ENCODE measurements at regions not wholly inside any gene's neighbourhood (a gene's known extent, or its start where the extent isn't known, plus 50 kb on each side); places are given as distances from the start of the nearest gene placed in this dataset.

- no peak for DNase-seq
These were observed 376.6 kb upstream of the SLCO3A1 start for GRCh38 chr15:91476861-91477260.

GRCh38 chr15:91478717-91479191 is 374.8 kb upstream of the SLCO3A1 start:
- no peak for DNase-seq

- DNase-seq = no peak
These were observed 373.1 kb upstream of the SLCO3A1 start for GRCh38 chr15:91480426-91480825.

- DNase-seq = no peak
These were observed 370.7 kb upstream of the SLCO3A1 start for GRCh38 chr15:91482799-91483198.

GRCh38 chr15:91484141-91484540 is 369.4 kb upstream of the SLCO3A1 start:
- DNase-seq = no peak

GRCh38 chr15:91488452-91488851 is 365.1 kb upstream of the SLCO3A1 start:
- DNase-seq = no peak

- no peak for DNase-seq
These were observed 363.3 kb upstream of the SLCO3A1 start for GRCh38 chr15:91490211-91490610.

- no peak for DNase-seq
These were observed 362.2 kb upstream of the SLCO3A1 start for GRCh38 chr15:91491101-91491950.

- DNase-seq = no peak
These were observed 356.5 kb upstream of the SLCO3A1 start for GRCh38 chr15:91496754-91497691.

GRCh38 chr15:91498046-91498748 is 355.3 kb upstream of the SLCO3A1 start:
- DNase-seq = no peak

GRCh38 chr15:91498749-91499062 is 354.8 kb upstream of the SLCO3A1 start:
- no peak for DNase-seq

- no peak for DNase-seq
These were observed 353.6 kb upstream of the SLCO3A1 start for GRCh38 chr15:91499774-91500383.

GRCh38 chr15:91508633-91509032 is 344.9 kb upstream of the SLCO3A1 start:
- no peak for DNase-seq

GRCh38 chr15:91514147-91514546 is 339.4 kb upstream of the SLCO3A1 start:
- no peak for DNase-seq

GRCh38 chr15:91515188-91515754 is 338.2 kb upstream of the SLCO3A1 start:
- peak; percentile 44 for DNase-seq

- no peak for DNase-seq
These were observed 336.6 kb upstream of the SLCO3A1 start for GRCh38 chr15:91516866-91517265.

GRCh38 chr15:91517491-91518200 is 335.9 kb upstream of the SLCO3A1 start:
- DNase-seq = no peak

GRCh38 chr15:91520850-91521249 is 332.7 kb upstream of the SLCO3A1 start:
- DNase-seq = no peak

- no peak for DNase-seq
These were observed 332.0 kb upstream of the SLCO3A1 start for GRCh38 chr15:91521548-91521947.

GRCh38 chr15:91521996-91522395 is 331.5 kb upstream of the SLCO3A1 start:
- no peak for DNase-seq

- DNase-seq = no peak
These were observed 330.7 kb upstream of the SLCO3A1 start for GRCh38 chr15:91522605-91523332.

Measured in amniotic stem cell (primary cell).